K562 (cell line): ENCODE measurements at regions not wholly inside any gene's neighbourhood (a gene's known extent, or its start where the extent isn't known, plus 50 kb on each side); places are given as distances from the start of the nearest gene placed in this dataset.

Experiments used
- ATAC-seq: fragments of 200-7000 bp; cut with Tn5 transposase; 3 replicates; pipeline ENCODE4 v1.9.1; 2020; ENCODE audit warnings: moderate library complexity
- BruUV-seq: library from RNA; stranded (reverse); fragments of 400-500 nt; replicated peaks from 2 replicates; lab custom pipeline; 2021; lab: Mats Ljungman, UMichigan
- CTCF ChIA-PET: fragments of 300-600 bp; formaldehyde crosslinking; extraction: SDS; loops from one replicate; lab custom pipeline; 2021; ENCODE audit warnings: low intra/inter-chr PET ratio; lab: Yijun Ruan, JAX
- POLR2A ChIA-PET: fragments of 300-600, 350-650 bp; sonication (Branson Sonifier 250); formaldehyde crosslinking; extraction: SDS; loops from one replicate; lab custom pipeline; 2021; ENCODE audit warnings: antibody characterized with exemption, inconsistent platforms; lab: Yijun Ruan, JAX
- DNase-seq, 4 experiments: peaks; one replicate each; pipeline versions ENCODE4 v3.0.0 to v3.0.0-alpha.2; 2011 to 2018; ENCODE audit warnings: low spot score in 3 of 4, mixed read lengths in 3 of 4; ENCODE audit errors: extremely low read depth in 1 of 4
- FAIRE-seq: peaks from 2 replicates; lab custom pipeline; 2011; peaks lifted over from hg19 to GRCh38; lab: Jason Lieb, UNC
- H2AFZ ChIP-seq: 2 replicates; pipeline ENCODE4 v1.6.0; 2011; ENCODE audit warnings: low read depth, low read length, control low read depth, inconsistent platforms
- H3K27ac ChIP-seq: fragments of 200-600 bp; 3 replicates; pipeline ENCODE4 v1.8.0; 2011; ENCODE audit warnings: low read depth, mild to moderate bottlenecking, control low read depth, inconsistent platforms, low read length, moderate library complexity, mixed read lengths; ENCODE audit errors: extremely low read depth
- H3K27me3 ChIP-seq, 2 experiments: fragments of 300-600 bp in 1 of 2; 2 replicates in 1 of 2; 3 replicates in 1 of 2; pipeline versions ENCODE4 v1.6.0 to v1.8.0; 2011; ENCODE audit warnings: inconsistent platforms in 2 of 2, low read length in 2 of 2, mild to moderate bottlenecking in 1 of 2, mixed read lengths in 1 of 2, moderate library complexity in 1 of 2; ENCODE audit not compliant: control insufficient read depth in 2 of 2, insufficient read depth in 2 of 2
- H3K36me3 ChIP-seq: fragments of 300-600 bp; 3 replicates; pipeline ENCODE4 v1.8.0; 2011; ENCODE audit warnings: mild to moderate bottlenecking, low read length, inconsistent platforms; ENCODE audit not compliant: control insufficient read depth, insufficient read depth
- H3K4me1 ChIP-seq, 2 experiments: fragments of 200-600 bp in 1 of 2; replicated peaks in 1 of 2; 2 replicates in 1 of 2; 3 replicates in 1 of 2; pipeline versions ENCODE4 v1.5.1 to v1.8.0; 2011; ENCODE audit warnings: inconsistent platforms in 2 of 2, low read length in 2 of 2, mild to moderate bottlenecking in 1 of 2, mixed read lengths in 1 of 2, moderate library complexity in 1 of 2; ENCODE audit not compliant: control insufficient read depth in 2 of 2, insufficient read depth in 2 of 2
- H3K4me2 ChIP-seq: 2 replicates; pipeline ENCODE4 v1.6.1; 2011; ENCODE audit warnings: low read length, control low read depth, inconsistent platforms, mixed read lengths; ENCODE audit not compliant: insufficient read depth
- H3K4me3 ChIP-seq: fragments of 200-600 bp; sonication (generic), shearing (Covaris generic); 2 replicates; pipeline ENCODE4 v1.5.1; 2016; ENCODE audit warnings: control low read depth, inconsistent platforms
- H3K79me2 ChIP-seq: fragments of 200-600 bp; 3 replicates; pipeline ENCODE4 v1.8.0; 2011; ENCODE audit warnings: low read length, inconsistent platforms; ENCODE audit not compliant: control insufficient read depth, insufficient read depth
- H3K9ac ChIP-seq, 2 experiments: 2 replicates each; pipeline versions ENCODE4 v1.6.0 to v1.6.1; 2011; ENCODE audit warnings: low read depth in 2 of 2, low read length in 2 of 2, control low read depth in 1 of 2, inconsistent platforms in 1 of 2, mild to moderate bottlenecking in 1 of 2, mixed read lengths in 1 of 2; ENCODE audit not compliant: insufficient read depth in 1 of 2
- H3K9me1 ChIP-seq: one replicate; pipeline ENCODE4 v1.6.0; 2011; ENCODE audit warnings: inconsistent platforms, mild to moderate bottlenecking, low read length, moderate library complexity; ENCODE audit not compliant: control insufficient read depth, insufficient read depth
- H3K9me3 ChIP-seq: replicated peaks from 2 replicates; pipeline ENCODE4 v1.5.1; 2011; ENCODE audit warnings: low read depth, low read length, inconsistent platforms; ENCODE audit not compliant: control insufficient read depth, insufficient read depth
- H4K20me1 ChIP-seq: replicated peaks from 2 replicates; pipeline ENCODE4 v1.6.1; 2011; ENCODE audit warnings: low read length, inconsistent platforms, mixed read lengths; ENCODE audit not compliant: control insufficient read depth, insufficient read depth
- CREB5 ChIP-seq: fragments of 250-450 bp; sonication (Bioruptor Pico); IDR thresholded peaks from 2 replicates; pipeline ENCODE4 v1.5.0; 2020; ENCODE audit warnings: mild to moderate bottlenecking
- CREBBP ChIP-seq: IDR thresholded peaks from one replicate; pipeline ENCODE4 v1.6.1; 2012; ENCODE audit warnings: low read depth, mild to moderate bottlenecking, control low read depth, inconsistent platforms, low read length
- ELF1 ChIP-seq: fragments of 200-800 bp; sonication (Bioruptor generic); IDR thresholded peaks from 2 replicates; pipeline ENCODE4 v1.6.1; 2016; ENCODE audit warnings: missing genetic modification characterization, missing compliant biosample characterization
- HIVEP1 ChIP-seq: fragments of 250-450 bp; sonication (Bioruptor Pico); IDR thresholded peaks from 2 replicates; pipeline ENCODE4 v1.4.0; 2020; ENCODE audit warnings: mild to moderate bottlenecking
- MCM2 ChIP-seq: fragments of 450-650 bp; IDR thresholded peaks from 2 replicates; pipeline ENCODE4 v1.6.1; 2017; ENCODE audit warnings: low read depth, mild to moderate bottlenecking
- PBX2 ChIP-seq, 2 experiments: IDR thresholded peaks in 1 of 2; conservative IDR thresholded peaks in 1 of 2; 2 replicates each; pipeline ENCODE4 v1.6.1; 2016; ENCODE audit warnings: low read depth in 2 of 2, mild to moderate bottlenecking in 1 of 2, missing compliant biosample characterization in 1 of 2, missing genetic modification characterization in 1 of 2, moderate library complexity in 1 of 2
- PHF20 ChIP-seq: fragments of 450-650 bp; IDR thresholded peaks from 2 replicates; pipeline ENCODE4 v1.6.1; 2018; ENCODE audit not compliant: partially characterized antibody
- SETDB1 ChIP-seq: IDR thresholded peaks from one replicate; pipeline ENCODE4 v1.6.1; 2012; ENCODE audit warnings: low read length, control low read depth, inconsistent platforms
- SIX5 ChIP-seq, 2 experiments: IDR thresholded peaks; 2 replicates each; pipeline ENCODE4 v1.6.1; 2011; ENCODE audit warnings: low read length in 2 of 2, borderline replicate concordance in 1 of 2, low read depth in 1 of 2, mild to moderate bottlenecking in 1 of 2, moderate library complexity in 1 of 2; ENCODE audit not compliant: insufficient read depth in 1 of 2
- SMAD2 ChIP-seq: fragments of 150-350 bp; IDR thresholded peaks from 2 replicates; pipeline ENCODE4 v1.6.1; 2014; ENCODE audit warnings: low read depth, mild to moderate bottlenecking, low read length
- ZC3H4 ChIP-seq: sonication (generic); formaldehyde crosslinking; IDR thresholded peaks from 2 replicates; pipeline ENCODE4 v1.9.0; 2021; ENCODE audit warnings: missing genetic modification reagents, borderline replicate concordance
- ZFX ChIP-seq: sonication (generic); formaldehyde crosslinking; IDR thresholded peaks from 2 replicates; pipeline ENCODE4 v1.8.0; 2022; ENCODE audit warnings: mild to moderate bottlenecking, missing genetic modification reagents, moderate library complexity
- ZSCAN32 ChIP-seq: fragments of 450-650 bp; formaldehyde crosslinking; IDR thresholded peaks from 2 replicates; pipeline ENCODE4 v1.4.0; 2020; ENCODE audit warnings: mild to moderate bottlenecking, moderate library complexity
- WGBS: fragments of 100-300 bp; shearing (Covaris generic); methylation state at CpG from one replicate; pipeline ENCODE4 v1.1.6; 2016; ENCODE audit warnings: low coverage, mixed read lengths; ENCODE audit not compliant: insufficient coverage; ENCODE audit errors: missing lambda C conversion rate; 5-methylcytosine and 5-hydroxymethylcytosine counted together
- in situ Hi-C: fragments of 300-500 bp; cut with MboI; formaldehyde crosslinking; loops from 4 replicates; pipeline ENCODE4 v1.15.0; 2018; ENCODE audit warnings: inconsistent platforms, mixed read lengths
- intact Hi-C: fragments of 100-400 bp; cut with micrococcal nuclease; formaldehyde crosslinking; loops from 2 replicates; pipeline ENCODE4 v1.14.2; 2022

GRCh38 chr6:147715035-147715434, 206.5 kb downstream of the SAMD5 start:
- Histone ChIP-seq H3K79me2 (peaks cover 30% of the 10 kb centered on the region), H2AFZ (no peak overlapping the region), H3K9ac (no peak overlapping the region), H3K36me3 (peaks cover 3% of the 10 kb centered on the region; the same call in 1 of the 3 replicates), H3K4me3 (no peak overlapping the region), H3K9me3 (peaks cover 2% of the 10 kb centered on the region), H3K27me3 (no peaks in the 10 kb centered on the region), H3K4me2 (no peak overlapping the region), H4K20me1 (peaks cover under 1% of the 10 kb centered on the region; the same call in 1 of the 2 replicates), H3K9me1 (no peaks in the 10 kb centered on the region), H3K27ac (no peak overlapping the region)
- in situ Hi-C loops = no loop called here
- 84% methylated on average over 5 of the region's 5 CpGs for WGBS
- POLR2A ChIA-PET = interaction anchor here (1.0 to 1.4 kb wide), 2 partner anchors 13 to 27 kb away, joined by 3 read pairs; no protein-coding TSS in a partner anchor
- ATAC-seq = no peak
- BruUV-seq = no TSS peak
- CTCF ChIA-PET = no interaction called here
- no peak for DNase-seq
- FAIRE-seq = no peak
- TF ChIP-seq ELF1 (tag) = no peak
- TF ChIP-seq MCM2 = no peak
- TF ChIP-seq SIX5 (IDR thresholded peaks at IDR 0.05; ENCODE audit: borderline replicate concordance in 1 of 2, insufficient read depth in 1 of 2, low read depth in 1 of 2, low read length in 2 of 2) = no peak
- TF ChIP-seq ZFX (CRISPR knock-in tag) = no peak
- TF ChIP-seq PHF20 = no peak
- no peak for TF ChIP-seq ZSCAN32 (CRISPR knock-in tag)
- TF ChIP-seq HIVEP1 (CRISPR knock-in tag) = no peak
- no peak for TF ChIP-seq PBX2 (CRISPR knock-in tag; IDR thresholded peaks at IDR 0.05; ENCODE audit: low read depth)
- no peak for TF ChIP-seq PBX2 (tag; conservative IDR thresholded peaks at IDR 0.05; ENCODE audit: low read depth)
- no peak for TF ChIP-seq SMAD2
- no peak for TF ChIP-seq CREB5 (CRISPR knock-in tag)
- TF ChIP-seq ZC3H4 (CRISPR knock-in tag) = no peak
- no peak for TF ChIP-seq CREBBP
- TF ChIP-seq SETDB1 = no peak
- TF ChIP-seq, all 486 proteins: peak for 0
- H3K4me1 ChIP-seq = peaks cover 13 to 14% of the 10 kb centered on the region in 2 experiments; a peak in 4 of 5 replicates
- intact Hi-C loops = no loop called here
